ENCODE measurements at regions not wholly inside any gene's neighbourhood (a gene's known extent, or its start where the extent isn't known, plus 50 kb on each side); places are given as distances from the start of the nearest gene placed in this dataset.

DNA sequence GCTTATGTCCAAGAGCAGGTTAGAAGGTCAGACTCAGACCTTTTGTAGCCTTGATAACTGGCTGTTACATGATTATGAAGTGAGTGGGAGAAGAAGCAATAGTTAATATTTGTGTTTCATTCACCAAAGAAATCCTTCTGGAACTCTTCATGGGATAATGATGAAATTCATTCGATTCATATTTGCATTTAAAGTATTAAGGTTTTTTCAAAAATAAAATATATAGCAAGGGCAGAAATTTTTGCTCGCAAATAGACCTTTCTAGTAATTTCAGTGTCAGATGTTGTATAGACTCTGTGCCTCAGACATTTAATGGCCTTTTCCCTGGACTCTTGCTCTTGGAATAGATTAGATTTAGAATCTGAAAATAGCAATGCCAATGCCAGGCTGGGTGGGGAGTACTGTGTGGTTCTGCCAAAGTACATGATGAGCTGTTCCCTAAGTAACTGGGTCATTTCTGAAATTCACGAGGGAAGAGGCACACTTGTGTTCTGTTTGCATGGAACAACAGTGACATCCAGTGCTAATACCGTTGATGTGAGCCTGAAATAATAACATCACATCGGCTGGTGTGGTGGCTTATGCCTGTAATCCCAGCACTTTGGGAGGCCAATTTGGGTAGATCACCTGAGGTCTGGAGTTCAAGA lies 119.2 kb downstream of the MBL2 start:
- H3K36me3 Mint-ChIP-seq (ENCODE audit: low read depth, unreplicated experiment), result no peaks in the 10 kb centered on the region
- H3K9ac ChIP-seq (ENCODE audit: low read length), result no peak overlapping the region
- FAIRE-seq (no peak), DNase-seq (ENCODE audit: low read depth) (no peak)
- no peak overlapping the region for H3K4me3 ChIP-seq (ENCODE audit: insufficient read depth, low read depth, low read length)
- peaks cover 5% of the 10 kb centered on the region for H3K4me1 ChIP-seq (ENCODE audit: insufficient read depth, low read length)
- H3K27ac ChIP-seq (ENCODE audit: low read depth, low read length), result no peak overlapping the region
- no peaks in the 10 kb centered on the region for H3K4me1 Mint-ChIP-seq (ENCODE audit: low read depth, unreplicated experiment)
- no peak overlapping the region for H3K4me2 ChIP-seq (ENCODE audit: low read length)
- H3K27ac Mint-ChIP-seq (ENCODE audit: unreplicated experiment), result no peak overlapping the region
- no peaks in the 10 kb centered on the region for H3K27me3 Mint-ChIP-seq (ENCODE audit: low read depth, unreplicated experiment)
- no peaks in the 10 kb centered on the region for H3K79me2 ChIP-seq (ENCODE audit: insufficient read depth, low read length)
- H4K20me1 ChIP-seq (ENCODE audit: insufficient read depth, low read length), result no peaks in the 10 kb centered on the region
- H3K9me3 ChIP-seq (ENCODE audit: insufficient read depth, low read depth, low read length), result no peaks in the 10 kb centered on the region
- no peak overlapping the region for H3K4me3 Mint-ChIP-seq (ENCODE audit: unreplicated experiment)
- TF ChIP-seq, protein P1, sequence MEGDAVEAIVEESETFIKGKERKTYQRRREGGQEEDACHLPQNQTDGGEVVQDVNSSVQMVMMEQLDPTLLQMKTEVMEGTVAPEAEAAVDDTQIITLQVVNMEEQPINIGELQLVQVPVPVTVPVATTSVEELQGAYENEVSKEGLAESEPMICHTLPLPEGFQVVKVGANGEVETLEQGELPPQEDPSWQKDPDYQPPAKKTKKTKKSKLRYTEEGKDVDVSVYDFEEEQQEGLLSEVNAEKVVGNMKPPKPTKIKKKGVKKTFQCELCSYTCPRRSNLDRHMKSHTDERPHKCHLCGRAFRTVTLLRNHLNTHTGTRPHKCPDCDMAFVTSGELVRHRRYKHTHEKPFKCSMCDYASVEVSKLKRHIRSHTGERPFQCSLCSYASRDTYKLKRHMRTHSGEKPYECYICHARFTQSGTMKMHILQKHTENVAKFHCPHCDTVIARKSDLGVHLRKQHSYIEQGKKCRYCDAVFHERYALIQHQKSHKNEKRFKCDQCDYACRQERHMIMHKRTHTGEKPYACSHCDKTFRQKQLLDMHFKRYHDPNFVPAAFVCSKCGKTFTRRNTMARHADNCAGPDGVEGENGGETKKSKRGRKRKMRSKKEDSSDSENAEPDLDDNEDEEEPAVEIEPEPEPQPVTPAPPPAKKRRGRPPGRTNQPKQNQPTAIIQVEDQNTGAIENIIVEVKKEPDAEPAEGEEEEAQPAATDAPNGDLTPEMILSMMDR (IDR thresholded peaks at IDR 0.05; ENCODE audit: insufficient read depth, low read depth, low read length), result no peak
- no peak for TF ChIP-seq EZH2 (IDR thresholded peaks at IDR 0.05; ENCODE audit: insufficient read depth, low read length)
- H3K36me3 ChIP-seq (ENCODE audit: insufficient read depth, low read length), result no peaks in the 10 kb centered on the region
- H3K9me3 Mint-ChIP-seq (ENCODE audit: unreplicated experiment), result no peaks in the 10 kb centered on the region
- no peaks in the 10 kb centered on the region for H3K27me3 ChIP-seq (ENCODE audit: insufficient read depth, low read length)
- no peak overlapping the region for H2AFZ ChIP-seq (ENCODE audit: low read depth, low read length)

DNA sequence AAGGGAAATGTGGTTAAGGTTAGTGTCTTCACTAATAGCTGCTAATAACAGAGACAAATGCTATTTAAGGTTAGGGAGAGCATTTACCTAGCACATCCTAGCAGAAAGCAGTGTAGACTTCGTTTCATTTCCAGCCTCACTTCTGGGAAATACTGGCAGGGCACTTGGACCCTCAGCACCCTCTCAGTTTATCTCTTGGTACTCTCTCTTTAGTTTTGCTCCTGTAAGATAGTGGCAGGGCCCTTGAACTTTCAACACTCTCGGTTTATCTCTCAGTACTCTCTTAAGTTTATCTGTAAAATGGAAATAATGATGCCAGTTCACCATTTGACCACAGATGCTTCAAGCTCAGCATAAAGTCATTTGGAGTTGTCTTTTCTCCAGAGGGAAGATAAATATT lies 118.4 kb downstream of the MBL2 start:
- no peak overlapping the region for H3K27ac Mint-ChIP-seq (ENCODE audit: unreplicated experiment)
- no peak overlapping the region for H3K4me2 ChIP-seq (ENCODE audit: low read length)
- no peak for TF ChIP-seq EZH2 (IDR thresholded peaks at IDR 0.05; ENCODE audit: insufficient read depth, low read length)
- TF ChIP-seq, protein P1 (IDR thresholded peaks at IDR 0.05; ENCODE audit: insufficient read depth, low read depth, low read length), result no peak
- no peak overlapping the region for H2AFZ ChIP-seq (ENCODE audit: low read depth, low read length)
- no peak for FAIRE-seq
- H3K9ac ChIP-seq (ENCODE audit: low read length), result no peak overlapping the region
- H3K9me3 ChIP-seq (ENCODE audit: insufficient read depth, low read depth, low read length), result no peaks in the 10 kb centered on the region
- H3K27ac ChIP-seq (ENCODE audit: low read depth, low read length), result no peak overlapping the region
- no peaks in the 10 kb centered on the region for H3K79me2 ChIP-seq (ENCODE audit: insufficient read depth, low read length)
- no peak overlapping the region for H3K4me3 ChIP-seq (ENCODE audit: insufficient read depth, low read depth, low read length)
- H3K36me3 Mint-ChIP-seq (ENCODE audit: low read depth, unreplicated experiment), result no peaks in the 10 kb centered on the region
- H3K4me1 Mint-ChIP-seq (ENCODE audit: low read depth, unreplicated experiment), result no peaks in the 10 kb centered on the region
- peaks cover 5% of the 10 kb centered on the region for H3K4me1 ChIP-seq (ENCODE audit: insufficient read depth, low read length)
- no peaks in the 10 kb centered on the region for H3K27me3 Mint-ChIP-seq (ENCODE audit: low read depth, unreplicated experiment)
- no peak for DNase-seq (ENCODE audit: low read depth)
- H3K4me3 Mint-ChIP-seq (ENCODE audit: unreplicated experiment), result no peak overlapping the region
- H3K27me3 ChIP-seq (ENCODE audit: insufficient read depth, low read length), result no peaks in the 10 kb centered on the region
- no peaks in the 10 kb centered on the region for H4K20me1 ChIP-seq (ENCODE audit: insufficient read depth, low read length)
- H3K9me3 Mint-ChIP-seq (ENCODE audit: unreplicated experiment), result no peaks in the 10 kb centered on the region
- no peaks in the 10 kb centered on the region for H3K36me3 ChIP-seq (ENCODE audit: insufficient read depth, low read length)

DNA sequence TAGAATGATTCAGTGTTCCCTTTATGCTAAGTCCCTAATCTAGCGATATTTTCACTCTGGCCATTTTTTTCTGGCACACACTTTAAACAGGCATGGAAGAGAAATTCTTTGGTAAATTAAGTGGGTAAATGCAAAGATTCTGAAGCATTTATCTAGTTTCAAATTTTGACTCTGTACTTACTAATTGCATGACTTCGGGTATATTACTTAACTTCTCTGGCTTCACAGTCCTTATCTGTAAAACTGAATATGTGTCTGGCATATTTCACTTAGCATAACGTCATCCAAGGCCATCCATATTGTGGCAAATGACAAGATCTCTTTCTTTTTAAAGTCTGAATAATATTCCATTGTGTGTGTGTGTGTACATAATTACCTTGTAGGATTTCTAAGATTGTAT lies 114.5 kb downstream of the MBL2 start:
- H3K9me3 ChIP-seq (ENCODE audit: insufficient read depth, low read depth, low read length), result no peaks in the 10 kb centered on the region
- H3K27me3 ChIP-seq (ENCODE audit: insufficient read depth, low read length), result no peaks in the 10 kb centered on the region
- H3K27me3 Mint-ChIP-seq (ENCODE audit: low read depth, unreplicated experiment), result no peaks in the 10 kb centered on the region
- no peak overlapping the region for H3K9ac ChIP-seq (ENCODE audit: low read length)
- no peak overlapping the region for H3K4me3 ChIP-seq (ENCODE audit: insufficient read depth, low read depth, low read length)
- no peaks in the 10 kb centered on the region for H3K36me3 ChIP-seq (ENCODE audit: insufficient read depth, low read length)
- H4K20me1 ChIP-seq (ENCODE audit: insufficient read depth, low read length), result no peaks in the 10 kb centered on the region
- no peak overlapping the region for H3K27ac ChIP-seq (ENCODE audit: low read depth, low read length)
- H2AFZ ChIP-seq (ENCODE audit: low read depth, low read length), result no peak overlapping the region
- no peaks in the 10 kb centered on the region for H3K36me3 Mint-ChIP-seq (ENCODE audit: low read depth, unreplicated experiment)
- FAIRE-seq (no peak), DNase-seq (ENCODE audit: low read depth) (no peak)
- H3K27ac Mint-ChIP-seq (ENCODE audit: unreplicated experiment), result no peak overlapping the region
- no peaks in the 10 kb centered on the region for H3K9me3 Mint-ChIP-seq (ENCODE audit: unreplicated experiment)
- no peaks in the 10 kb centered on the region for H3K4me1 Mint-ChIP-seq (ENCODE audit: low read depth, unreplicated experiment)
- H3K4me2 ChIP-seq (ENCODE audit: low read length), result no peak overlapping the region
- H3K4me3 Mint-ChIP-seq (ENCODE audit: unreplicated experiment), result no peak overlapping the region
- TF ChIP-seq, protein P1 (IDR thresholded peaks at IDR 0.05; ENCODE audit: insufficient read depth, low read depth, low read length), result no peak
- no peak for TF ChIP-seq EZH2 (IDR thresholded peaks at IDR 0.05; ENCODE audit: insufficient read depth, low read length)
- peaks cover under 1% of the 10 kb centered on the region for H3K4me1 ChIP-seq (ENCODE audit: insufficient read depth, low read length)
- no peaks in the 10 kb centered on the region for H3K79me2 ChIP-seq (ENCODE audit: insufficient read depth, low read length)

Data from astrocyte (in vitro differentiated cells and primary cell).